ENCODE measurements at regions not wholly inside any gene's neighbourhood (a gene's known extent, or its start where the extent isn't known, plus 50 kb on each side); places are given as distances from the start of the nearest gene placed in this dataset.

- no peak for TF ChIP-seq GATA1 (IDR thresholded peaks at IDR 0.05; ENCODE audit: low read depth, low read length)
- TF ChIP-seq POLR2A (IDR thresholded peaks at IDR 0.05; ENCODE audit: low read length) = no peak
These were observed 115.8 kb upstream of the TMEM168 start for GRCh38 chr7:112905950-112906349.

Data from erythroblast (primary cell).